NOMO-1 (cell line): ENCODE measurements at regions not wholly inside any gene's neighbourhood (a gene's known extent, or its start where the extent isn't known, plus 50 kb on each side); places are given as distances from the start of the nearest gene placed in this dataset.
A peak's percentile ranks its signal among the peaks of the same experiment; 100 is the strongest.
"Not testable (repeated sequence)": the region's sequence is repeated elsewhere in the genome, so short reads cannot be mapped to it uniquely, and the experiment has no call there.

Source experiments
- DNase-seq, 2 experiments: peaks; one replicate each; lab custom pipeline; 2025; ENCODE audit not compliant: unreplicated experiment in 2 of 2; lab: John Stamatoyannopoulos, UW

- DNase-seq = no peak
Measured at GRCh38 chr6:16041327-16041726, 87.6 kb upstream of the MYLIP start.

DNA sequence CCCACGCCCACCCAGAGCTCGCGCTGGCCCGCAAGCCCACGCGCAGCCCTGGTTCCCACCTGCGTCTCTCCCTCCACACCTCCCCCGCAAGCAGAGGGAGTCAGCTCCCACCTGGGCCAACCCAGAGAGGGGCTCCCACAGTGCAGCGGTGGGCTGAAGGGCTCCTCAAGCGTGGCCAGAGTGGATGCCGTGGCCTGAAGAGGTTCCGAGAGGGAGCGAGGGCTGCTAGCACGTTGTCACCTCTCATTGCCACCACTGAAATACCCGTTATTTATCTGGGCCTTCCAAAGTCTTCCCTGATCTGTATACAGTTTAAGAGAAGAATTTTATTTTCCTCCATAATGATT lies 88.3 kb upstream of the MYLIP start:
- DNase-seq = no peak

- not testable (repeated sequence) for DNase-seq
Measured at GRCh38 chr6:16039892-16040627, 88.8 kb upstream of the MYLIP start.

- no peak for DNase-seq
Measured at GRCh38 chr6:16038938-16039337, 89.9 kb upstream of the MYLIP start.

GRCh38 chr6:16035488-16036080 lies 93.3 kb upstream of the MYLIP start:
- no peak for DNase-seq

- DNase-seq = no peak
Measured at GRCh38 chr6:16033214-16033613, 95.7 kb upstream of the MYLIP start.

DNA sequence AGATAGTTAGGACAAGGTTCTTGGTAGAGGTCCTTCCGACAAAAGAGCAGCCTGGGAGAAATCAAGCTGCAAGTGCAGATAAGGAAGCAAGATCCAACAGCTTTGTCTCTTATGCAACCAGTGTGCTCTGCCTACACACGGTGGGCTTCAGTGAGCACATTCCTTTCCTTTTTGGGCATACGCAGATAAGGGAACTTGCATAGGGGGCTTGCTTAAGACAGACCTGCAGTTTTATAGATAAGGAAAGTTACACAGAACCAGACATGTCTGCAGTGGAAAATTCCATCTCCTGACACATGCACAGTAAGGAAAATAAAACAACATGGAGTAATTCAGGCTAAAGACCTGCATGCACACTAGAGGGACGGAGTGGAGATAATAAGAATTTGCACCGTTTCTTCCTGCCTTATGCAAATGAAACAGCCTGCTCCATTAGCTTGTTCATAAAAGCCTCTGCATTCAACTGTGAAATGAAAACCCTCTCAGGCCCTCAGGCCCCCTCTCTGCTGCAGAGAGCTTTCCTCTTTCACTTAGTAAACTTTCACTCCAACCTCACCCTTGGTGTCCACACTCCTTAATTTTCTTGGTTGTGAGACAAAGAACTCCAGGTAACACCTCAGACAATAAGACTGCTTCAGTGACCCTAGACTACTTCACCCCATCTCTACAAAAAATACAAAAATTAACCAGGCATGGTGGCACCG lies 97.5 kb upstream of the MYLIP start:
- no peak for DNase-seq

DNA sequence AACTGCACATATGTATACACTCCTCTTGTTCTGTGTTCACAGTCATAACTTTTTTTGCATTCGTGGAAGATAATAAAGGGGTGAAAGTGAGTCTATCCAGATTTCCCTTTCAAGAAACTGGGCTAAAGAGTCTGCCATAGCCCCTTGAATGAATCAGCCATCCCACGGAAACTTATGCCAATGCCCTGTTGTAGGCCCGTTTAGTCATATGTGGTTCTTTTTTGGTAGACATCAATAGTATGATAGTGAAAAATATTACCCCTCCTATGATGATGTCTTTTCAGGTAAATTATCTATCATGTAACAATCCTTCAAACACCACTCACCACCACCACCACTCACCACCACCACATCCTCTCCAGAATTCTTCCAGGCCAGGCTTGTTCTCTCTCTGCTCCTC lies 99.9 kb upstream of the MYLIP start:
- no peak for DNase-seq

DNA sequence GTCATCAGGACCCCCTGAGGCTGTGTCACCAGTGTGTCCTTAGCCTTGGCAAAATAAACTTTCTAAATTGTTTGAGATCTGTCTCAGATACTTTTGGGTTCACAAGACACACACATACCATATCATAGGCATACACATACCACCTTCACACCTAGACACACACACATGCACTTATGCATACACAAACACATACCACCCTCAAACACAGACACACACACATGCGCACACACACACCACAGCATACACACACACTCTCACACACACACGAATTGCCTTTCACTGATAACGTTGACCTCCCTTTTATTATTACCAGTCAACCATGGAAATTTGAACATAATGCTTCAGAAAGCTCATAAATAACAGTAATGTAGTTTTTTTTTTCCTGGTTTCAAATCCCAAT lies 108.6 kb upstream of the MYLIP start:
- DNase-seq = no peak

- DNase-seq = no peak
Measured at GRCh38 chr6:16019462-16019861, 109.4 kb upstream of the MYLIP start.

GRCh38 chr6:16018626-16019025 lies 110.3 kb upstream of the MYLIP start:
- no peak for DNase-seq

DNA sequence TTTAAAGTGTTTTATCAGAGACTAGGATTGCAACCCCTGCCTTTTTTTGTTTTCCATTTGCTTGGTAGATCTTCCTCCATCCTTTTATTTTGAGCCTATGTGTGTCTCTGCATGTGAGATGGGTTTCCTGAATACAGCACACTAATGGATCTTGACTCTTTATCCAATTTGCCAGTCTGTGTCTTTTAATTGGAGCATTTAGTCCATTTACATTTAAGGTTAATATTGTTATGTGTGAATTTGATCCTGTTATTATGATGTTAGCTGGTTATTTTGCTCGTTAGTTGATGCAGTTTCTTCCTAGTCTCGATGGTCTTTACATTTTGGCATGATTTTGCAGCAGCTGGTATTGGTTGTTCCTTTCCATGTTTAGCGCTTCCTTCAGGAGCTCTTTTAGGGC lies 114.6 kb upstream of the MYLIP start:
- not testable (repeated sequence) for DNase-seq

DNA sequence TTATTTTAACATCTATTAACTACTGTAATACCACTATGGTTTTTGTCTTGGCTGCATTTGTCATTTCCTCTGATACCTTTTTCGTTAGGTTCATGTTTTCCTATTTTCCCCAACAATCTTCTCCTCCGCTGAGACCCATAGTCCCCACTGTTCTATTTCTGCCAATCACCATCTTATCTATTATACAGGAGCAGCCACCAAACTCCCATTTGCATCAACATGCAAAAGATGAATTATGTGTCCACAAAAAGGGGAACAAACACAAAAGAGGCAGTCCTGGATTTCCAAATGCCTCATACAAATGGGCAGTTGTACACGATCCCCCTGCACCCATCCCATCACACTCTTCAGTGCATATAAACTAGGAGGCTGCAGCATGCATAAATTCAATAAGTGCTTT lies 121.7 kb upstream of the MYLIP start:
- peak; percentile 56 to 63 for DNase-seq

- DNase-seq = no peak
Measured at GRCh38 chr6:16006681-16007080, 122.2 kb upstream of the MYLIP start.

DNA sequence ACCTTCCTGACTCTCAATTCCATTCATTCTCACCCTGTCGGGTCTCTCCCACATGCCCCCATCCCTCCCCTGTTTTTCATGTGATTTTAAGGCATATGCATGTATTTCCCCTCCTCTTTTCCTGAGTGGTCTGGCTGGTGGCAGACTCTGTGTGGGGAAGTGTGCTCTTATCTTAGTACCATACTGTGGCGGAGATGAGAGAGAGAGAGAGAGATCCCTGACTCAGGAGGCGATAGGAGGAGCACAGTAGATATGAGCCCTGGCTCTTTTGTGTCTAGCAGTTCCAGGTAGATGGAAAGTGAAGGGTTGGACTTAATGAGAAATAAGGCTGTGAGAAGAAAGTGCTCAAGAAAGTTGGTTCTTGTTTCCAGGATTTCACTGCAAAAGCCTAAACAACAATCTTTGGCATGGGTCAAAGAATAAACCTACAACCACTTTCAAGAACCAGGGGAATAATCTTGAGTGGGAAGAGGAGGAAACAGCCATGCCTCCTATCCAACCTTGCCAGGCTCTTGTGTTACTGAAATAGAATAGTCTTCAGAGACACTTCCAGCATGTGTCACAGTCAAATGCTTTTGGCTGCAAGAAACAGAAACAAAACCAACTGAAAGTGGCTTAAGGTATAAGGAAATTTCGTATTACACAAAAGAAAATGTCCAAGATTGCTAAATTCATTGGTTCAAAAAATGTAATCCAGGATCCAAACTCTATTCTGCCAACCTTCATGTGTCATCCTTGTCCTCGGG lies 123.8 kb upstream of the MYLIP start:
- DNase-seq = no peak

GRCh38 chr6:16003197-16003491 lies 125.7 kb upstream of the MYLIP start:
- no peak for DNase-seq

GRCh38 chr6:16002332-16003196 lies 126.3 kb upstream of the MYLIP start:
- no peak for DNase-seq

DNA sequence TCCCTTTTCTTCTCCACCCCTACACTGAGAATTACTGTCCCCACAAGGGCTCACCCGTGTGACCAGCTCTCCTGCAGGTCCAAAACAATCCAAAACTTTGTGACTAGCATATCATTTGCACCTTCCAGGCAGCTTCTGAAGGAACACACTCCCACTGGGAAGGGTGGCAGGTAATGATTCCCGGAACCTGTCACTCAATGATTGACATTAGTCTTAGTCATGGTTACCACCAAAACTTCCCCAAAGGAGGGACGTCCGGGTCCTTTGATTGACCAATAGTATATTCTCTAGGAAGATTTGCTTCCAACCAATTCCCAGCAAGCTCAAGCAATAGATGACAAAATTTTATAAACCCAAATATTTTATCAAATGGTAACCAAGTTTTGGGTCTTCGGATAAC lies 127.7 kb upstream of the MYLIP start:
- no peak for DNase-seq

DNA sequence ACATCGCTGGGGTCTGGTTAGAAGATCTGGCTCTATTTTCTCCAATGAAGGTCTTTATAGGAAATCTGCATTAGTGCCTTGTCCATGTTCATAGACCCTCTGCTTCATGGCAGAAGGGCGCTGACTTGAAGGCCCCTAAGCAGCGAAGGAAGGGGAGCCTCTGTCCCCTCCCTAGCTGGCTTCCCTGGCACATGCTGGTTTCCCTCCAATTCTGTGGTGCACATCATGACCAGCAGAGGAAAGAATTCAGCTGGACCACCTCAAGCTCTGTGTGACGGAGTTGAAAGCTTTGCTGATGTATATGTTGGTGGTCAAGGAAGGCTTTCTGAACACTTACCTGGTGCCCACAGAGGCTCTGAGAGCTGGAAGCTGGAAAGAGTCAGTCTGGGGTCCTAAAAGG lies 129.7 kb upstream of the MYLIP start:
- DNase-seq = no peak

DNA sequence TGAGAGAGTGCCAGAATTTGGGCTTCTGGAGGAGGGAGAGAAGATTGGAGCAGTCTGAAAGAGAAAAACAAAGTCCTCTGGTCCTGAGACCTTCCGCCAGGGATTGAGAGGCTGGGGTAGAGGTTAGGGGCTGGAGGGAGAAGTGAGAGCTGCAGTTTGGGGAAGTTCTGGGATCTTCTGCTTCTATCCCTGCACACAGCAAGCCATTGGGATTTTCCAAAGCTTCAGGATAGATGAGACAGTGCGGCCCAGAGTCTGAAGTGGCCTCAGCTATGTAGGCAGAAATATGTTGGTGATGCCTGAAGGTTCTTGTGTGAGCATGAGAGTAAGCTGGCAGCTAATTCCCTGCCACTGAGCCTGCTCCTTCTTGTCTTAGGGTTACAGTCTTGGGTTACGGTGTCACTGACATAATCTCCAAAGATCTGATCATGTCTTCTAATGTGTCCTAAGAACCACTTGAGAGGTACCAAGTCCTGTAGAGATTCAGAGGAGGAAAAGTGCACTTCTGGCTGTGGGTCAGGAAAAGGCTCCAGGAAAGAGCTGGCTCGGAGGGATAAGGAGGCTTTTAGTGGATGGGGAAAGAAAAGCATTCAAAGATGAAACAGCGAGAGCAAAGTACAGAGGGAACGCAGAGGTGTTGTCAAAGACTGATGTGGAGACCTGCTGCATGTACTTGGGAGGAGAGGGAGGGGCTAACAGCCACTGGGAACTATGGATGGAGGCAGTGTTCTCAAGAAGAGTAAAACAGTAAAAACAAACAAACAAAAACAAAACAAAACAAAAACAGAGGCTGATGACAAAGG lies 131.1 kb upstream of the MYLIP start:
- DNase-seq = no peak
